Testis (tissue), 2 donors: ENCODE measurements at regions not wholly inside any gene's neighbourhood (a gene's known extent, or its start where the extent isn't known, plus 50 kb on each side); places are given as distances from the start of the nearest gene placed in this dataset.

Source experiments
- CTCF ChIP-seq, 3 experiments: fragments of 450-650 bp in 2 of 3; fragments of 200-600 bp in 1 of 3; sonication (generic) in 1 of 3; IDR thresholded peaks; one replicate each; pipeline ENCODE4 v1.5.1; 2016 to 2019; ENCODE audit warnings: antibody characterized with exemption in 3 of 3, mild to moderate bottlenecking in 2 of 3, moderate library complexity in 1 of 3
- POLR2A ChIP-seq: fragments of 450-650 bp; IDR thresholded peaks from one replicate; pipeline ENCODE4 v1.6.1; 2017; ENCODE audit warnings: antibody characterized with exemption, mild to moderate bottlenecking, moderate library complexity

- no peak for TF ChIP-seq POLR2A
- no peak for TF ChIP-seq CTCF (IDR thresholded peaks at IDR 0.05)
Measured at GRCh38 chr4:106816496-106816895, 219.6 kb downstream of the DKK2 start.
